ENCODE measurements at regions not wholly inside any gene's neighbourhood (a gene's known extent, or its start where the extent isn't known, plus 50 kb on each side); places are given as distances from the start of the nearest gene placed in this dataset.

DNA sequence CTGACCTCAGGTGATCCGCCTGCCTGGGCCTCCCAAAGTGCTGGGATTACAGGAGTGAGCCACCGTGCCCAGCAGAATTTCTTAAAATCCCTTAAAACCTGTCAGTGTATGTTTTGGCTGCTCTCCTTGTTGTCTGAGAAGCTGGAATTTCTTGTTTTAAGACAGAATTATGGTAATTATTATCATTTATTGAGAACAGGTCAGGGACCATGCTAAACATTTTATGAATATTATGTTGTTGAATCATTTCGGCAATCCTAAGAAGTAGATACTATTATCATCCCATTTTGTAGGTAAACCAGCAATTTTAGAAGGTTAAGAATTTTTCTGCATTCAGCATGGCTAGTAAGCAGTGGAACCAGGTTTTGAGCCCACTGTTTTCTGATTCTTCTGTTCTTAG, 86.1 kb upstream of the AKIRIN2 start:
- DNase-seq (ENCODE audit: extremely low spot score in 2 of 2) = no peak
- Histone ChIP-seq H3K9me3 (no peaks in the 10 kb centered on the region), H3K4me1 (peaks cover 12% of the 10 kb centered on the region), H3K4me3 (no peak overlapping the region), H3K27ac (no peak overlapping the region), H3K36me3 (no peaks in the 10 kb centered on the region), H3K27me3 (no peaks in the 10 kb centered on the region)
- TF ChIP-seq POLR2A (IDR thresholded peaks at IDR 0.05) = no peak
- TF ChIP-seq POLR2AphosphoS5 (IDR thresholded peaks at IDR 0.05; ENCODE audit: insufficient read depth in 1 of 2, low read depth in 1 of 2) = no peak
- TF ChIP-seq, protein P1, sequence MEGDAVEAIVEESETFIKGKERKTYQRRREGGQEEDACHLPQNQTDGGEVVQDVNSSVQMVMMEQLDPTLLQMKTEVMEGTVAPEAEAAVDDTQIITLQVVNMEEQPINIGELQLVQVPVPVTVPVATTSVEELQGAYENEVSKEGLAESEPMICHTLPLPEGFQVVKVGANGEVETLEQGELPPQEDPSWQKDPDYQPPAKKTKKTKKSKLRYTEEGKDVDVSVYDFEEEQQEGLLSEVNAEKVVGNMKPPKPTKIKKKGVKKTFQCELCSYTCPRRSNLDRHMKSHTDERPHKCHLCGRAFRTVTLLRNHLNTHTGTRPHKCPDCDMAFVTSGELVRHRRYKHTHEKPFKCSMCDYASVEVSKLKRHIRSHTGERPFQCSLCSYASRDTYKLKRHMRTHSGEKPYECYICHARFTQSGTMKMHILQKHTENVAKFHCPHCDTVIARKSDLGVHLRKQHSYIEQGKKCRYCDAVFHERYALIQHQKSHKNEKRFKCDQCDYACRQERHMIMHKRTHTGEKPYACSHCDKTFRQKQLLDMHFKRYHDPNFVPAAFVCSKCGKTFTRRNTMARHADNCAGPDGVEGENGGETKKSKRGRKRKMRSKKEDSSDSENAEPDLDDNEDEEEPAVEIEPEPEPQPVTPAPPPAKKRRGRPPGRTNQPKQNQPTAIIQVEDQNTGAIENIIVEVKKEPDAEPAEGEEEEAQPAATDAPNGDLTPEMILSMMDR (IDR thresholded peaks at IDR 0.05) = no peak
- intact Hi-C loops (cut with DNase I) = no loop called here

DNA sequence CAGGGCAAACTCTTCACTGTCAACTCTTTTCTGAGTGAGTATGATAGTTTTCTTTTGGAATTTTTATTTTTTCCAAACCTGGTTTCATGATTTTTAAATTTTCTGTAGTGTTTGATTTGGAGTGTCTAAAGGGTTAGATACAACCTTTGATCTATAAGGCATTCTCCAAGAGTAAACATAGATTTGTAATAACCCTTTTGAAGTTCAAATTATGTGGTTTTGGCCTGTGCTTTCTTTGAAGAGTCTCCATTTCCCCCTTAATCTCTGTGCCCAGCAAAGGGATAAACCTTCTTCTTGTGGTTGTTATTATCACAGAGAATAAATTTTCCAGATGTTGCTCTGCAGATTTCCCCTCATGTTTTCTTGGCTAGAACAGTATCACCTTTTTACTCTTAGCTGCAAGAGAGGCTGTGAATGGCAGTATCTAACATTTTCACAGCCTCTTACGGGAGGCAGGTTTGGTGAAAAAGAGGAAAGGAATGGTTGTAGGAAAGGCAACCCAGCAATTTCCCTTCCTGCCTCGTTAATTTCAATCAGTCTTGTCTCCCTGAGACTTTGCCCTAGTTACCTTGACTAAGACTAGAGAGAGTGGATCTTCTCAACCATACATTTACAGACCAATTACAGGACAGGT, 83.3 kb upstream of the AKIRIN2 start:
- no peak overlapping the region for H3K4me3 ChIP-seq
- no peaks in the 10 kb centered on the region for H3K27me3 ChIP-seq
- H3K36me3 ChIP-seq = no peaks in the 10 kb centered on the region
- H3K27ac ChIP-seq = no peak overlapping the region
- TF ChIP-seq, protein P1 (IDR thresholded peaks at IDR 0.05) = no peak
- TF ChIP-seq POLR2A (IDR thresholded peaks at IDR 0.05) (no peak), POLR2AphosphoS5 (IDR thresholded peaks at IDR 0.05; ENCODE audit: insufficient read depth in 1 of 2, low read depth in 1 of 2) (no peak)
- intact Hi-C loops (cut with DNase I) = no loop called here
- DNase-seq (ENCODE audit: extremely low spot score in 2 of 2) = no peak
- no peaks in the 10 kb centered on the region for H3K9me3 ChIP-seq
- H3K4me1 ChIP-seq = peaks cover 12% of the 10 kb centered on the region

GRCh38 chr6:87784690-87785089, 82.7 kb upstream of the AKIRIN2 start:
- no peaks in the 10 kb centered on the region for H3K9me3 ChIP-seq
- no peak overlapping the region for H3K4me3 ChIP-seq
- H3K36me3 ChIP-seq = no peaks in the 10 kb centered on the region
- no peak overlapping the region for H3K27ac ChIP-seq
- no peak for DNase-seq (ENCODE audit: extremely low spot score in 2 of 2)
- peaks cover 12% of the 10 kb centered on the region for H3K4me1 ChIP-seq
- intact Hi-C loops (cut with DNase I) = no loop called here
- TF ChIP-seq, protein P1 (IDR thresholded peaks at IDR 0.05) = no peak
- TF ChIP-seq POLR2A (IDR thresholded peaks at IDR 0.05) (no peak), POLR2AphosphoS5 (IDR thresholded peaks at IDR 0.05; ENCODE audit: insufficient read depth in 1 of 2, low read depth in 1 of 2) (no peak)
- H3K27me3 ChIP-seq = no peaks in the 10 kb centered on the region

DNA sequence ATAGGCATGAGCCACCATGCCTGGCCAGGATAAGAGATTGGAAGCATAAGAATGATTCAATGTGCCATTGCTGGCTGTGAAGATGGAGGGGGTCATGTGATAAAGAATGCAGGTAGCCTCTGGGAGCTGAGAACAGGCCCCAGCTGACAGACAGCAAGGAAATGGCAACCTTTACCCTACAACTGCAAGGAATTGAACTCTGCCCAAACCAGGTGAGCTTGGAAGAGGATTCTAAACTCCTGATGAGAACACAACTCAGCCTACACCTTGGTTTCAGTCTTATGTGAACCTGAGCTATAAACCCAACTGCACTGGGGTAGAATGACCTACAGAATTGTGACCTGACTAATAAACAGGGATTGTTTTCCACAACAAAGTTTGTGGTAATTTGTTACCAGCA, 82.0 kb upstream of the AKIRIN2 start:
- TF ChIP-seq POLR2A (IDR thresholded peaks at IDR 0.05) = no peak
- TF ChIP-seq POLR2AphosphoS5 (IDR thresholded peaks at IDR 0.05; ENCODE audit: insufficient read depth in 1 of 2, low read depth in 1 of 2) = no peak
- TF ChIP-seq, protein P1 (IDR thresholded peaks at IDR 0.05) = no peak
- Histone ChIP-seq H3K36me3 (no peaks in the 10 kb centered on the region), H3K9me3 (no peaks in the 10 kb centered on the region), H3K27me3 (no peaks in the 10 kb centered on the region), H3K27ac (no peak overlapping the region), H3K4me3 (no peak overlapping the region), H3K4me1 (peaks cover 6% of the 10 kb centered on the region)
- no peak for DNase-seq (ENCODE audit: extremely low spot score in 2 of 2)
- intact Hi-C loops (cut with DNase I) = no loop called here

DNA sequence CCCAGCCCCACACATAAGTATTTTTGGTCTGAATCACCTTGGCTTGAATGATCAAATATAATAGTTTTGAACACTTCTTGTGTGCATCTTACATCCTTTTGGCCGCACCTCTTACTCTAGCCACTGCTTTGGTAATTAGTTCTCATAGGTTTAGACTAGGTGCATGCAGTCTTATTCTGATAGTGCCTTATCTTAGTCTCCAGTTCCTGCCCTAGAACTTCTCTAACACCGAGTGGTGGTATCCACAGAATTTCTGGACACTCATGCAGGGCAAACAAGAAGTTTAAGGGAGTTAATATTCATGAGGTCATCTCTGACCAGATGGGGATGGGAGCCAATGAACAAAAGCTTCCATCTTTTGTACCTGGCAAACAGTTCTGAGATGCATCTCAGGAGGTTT, 77.5 kb upstream of the AKIRIN2 start:
- no peak for DNase-seq (ENCODE audit: extremely low spot score in 2 of 2)
- TF ChIP-seq POLR2A (IDR thresholded peaks at IDR 0.05) (no peak), POLR2AphosphoS5 (IDR thresholded peaks at IDR 0.05; ENCODE audit: insufficient read depth in 1 of 2, low read depth in 1 of 2) (no peak)
- TF ChIP-seq, protein P1 (IDR thresholded peaks at IDR 0.05) = no peak
- no peaks in the 10 kb centered on the region for H3K36me3 ChIP-seq
- H3K27me3 ChIP-seq = no peaks in the 10 kb centered on the region
- no peaks in the 10 kb centered on the region for H3K4me1 ChIP-seq
- intact Hi-C loops (cut with DNase I) = no loop called here
- H3K4me3 ChIP-seq = no peak overlapping the region
- H3K27ac ChIP-seq = no peak overlapping the region
- H3K9me3 ChIP-seq = no peaks in the 10 kb centered on the region
